Astrocyte of the hippocampus (primary cell): ENCODE measurements at regions not wholly inside any gene's neighbourhood (a gene's known extent, or its start where the extent isn't known, plus 50 kb on each side); places are given as distances from the start of the nearest gene placed in this dataset.
A peak's percentile ranks its signal among the peaks of the same experiment; 100 is the strongest.
"Not testable (repeated sequence)": the region's sequence is repeated elsewhere in the genome, so short reads cannot be mapped to it uniquely, and the experiment has no call there.

Experiments
- DNase-seq: peaks from one replicate; pipeline ENCODE4 v3.0.0; 2011; ENCODE audit warnings: low read depth, low spot score

DNA sequence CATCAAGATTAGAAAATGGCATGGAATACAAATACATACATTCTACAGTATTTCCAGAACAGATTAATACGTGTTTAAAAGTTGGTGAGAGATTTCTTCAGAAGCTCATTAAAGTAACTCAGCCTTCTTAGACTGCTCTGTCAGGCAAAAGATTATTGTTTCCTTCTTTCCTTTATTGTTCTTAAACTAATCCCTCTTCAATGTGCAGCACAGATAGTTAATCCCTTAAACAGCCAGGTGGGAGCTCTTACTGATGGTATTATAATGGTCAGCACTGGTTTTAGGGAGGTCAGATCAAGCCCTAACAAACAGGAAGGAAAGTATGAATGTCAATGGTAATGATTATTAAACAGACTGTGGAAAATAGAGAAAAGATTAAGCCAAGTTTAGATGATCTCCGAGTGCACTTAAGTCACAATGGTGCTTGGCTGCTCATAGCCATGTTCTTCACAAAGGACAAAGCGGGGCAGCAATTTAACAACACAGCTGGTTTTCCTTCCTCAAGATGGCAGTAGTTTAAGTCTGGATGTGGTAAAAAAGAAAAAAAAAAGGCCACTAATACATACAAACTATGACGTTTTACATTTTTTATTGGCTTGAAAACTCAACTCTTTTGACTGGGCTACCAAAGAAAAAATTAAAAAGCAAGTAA lies 992.6 kb downstream of the PCDH9 start:
- DNase-seq = no peak

DNA sequence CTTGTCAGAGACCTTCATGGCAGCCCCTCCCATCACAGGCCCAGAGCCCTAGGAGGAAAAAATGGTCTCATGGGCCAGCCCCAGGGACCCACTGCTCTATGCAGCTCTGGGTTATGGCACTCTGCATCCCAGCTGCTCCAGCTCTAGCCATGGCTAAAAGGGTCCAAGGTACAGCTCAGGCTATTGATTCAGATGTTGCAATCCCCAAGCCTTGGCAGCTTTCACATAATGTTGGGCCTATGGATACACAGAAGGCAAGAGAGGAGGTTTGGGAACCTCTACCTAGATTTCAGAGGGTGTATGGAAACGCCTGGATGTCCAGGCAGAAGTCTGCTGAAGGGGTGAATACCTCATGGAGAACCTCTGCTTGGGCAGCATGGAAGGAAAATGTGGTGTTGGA lies 996.0 kb downstream of the PCDH9 start:
- DNase-seq = no peak

DNA sequence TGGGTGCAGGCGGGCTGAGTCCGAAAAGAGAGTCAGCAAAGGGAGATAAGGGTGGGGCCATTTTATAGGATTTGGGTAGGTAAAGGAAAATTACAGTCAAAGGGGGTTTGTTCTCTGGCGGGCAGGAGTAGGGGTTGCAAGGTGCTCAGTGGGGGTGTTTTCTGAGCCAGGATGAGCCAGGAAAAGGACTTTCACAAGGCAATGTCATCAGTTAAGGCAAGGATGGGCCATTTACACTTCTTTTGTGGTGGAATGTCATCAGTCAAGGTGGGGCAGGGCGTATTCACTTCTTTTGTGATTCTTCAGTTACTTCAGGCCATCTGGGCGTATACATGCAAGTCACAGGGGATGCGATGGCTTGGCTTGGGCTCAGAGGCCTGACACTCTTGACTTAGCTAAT lies 998.2 kb downstream of the PCDH9 start:
- not testable (repeated sequence) for DNase-seq

DNA sequence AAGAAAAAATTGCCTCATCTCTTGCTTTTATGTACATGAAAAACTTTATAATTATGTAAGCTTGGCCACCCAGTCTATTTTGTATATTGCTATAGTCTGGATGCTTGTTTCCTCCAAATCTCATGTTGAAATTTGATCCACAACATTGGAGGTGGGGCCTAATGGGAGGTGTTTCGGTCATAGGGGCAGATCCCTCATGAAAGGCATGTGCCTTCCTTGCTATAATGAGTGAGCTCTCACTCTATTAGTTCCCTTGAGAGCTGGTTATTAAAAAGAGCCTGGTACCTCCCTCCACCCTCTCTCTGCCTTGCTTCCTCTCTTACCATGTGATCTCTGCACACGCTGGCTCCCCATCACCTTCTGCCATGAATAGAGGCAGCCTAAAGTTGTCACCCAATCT lies 1005.1 kb downstream of the PCDH9 start:
- DNase-seq = no peak

DNA sequence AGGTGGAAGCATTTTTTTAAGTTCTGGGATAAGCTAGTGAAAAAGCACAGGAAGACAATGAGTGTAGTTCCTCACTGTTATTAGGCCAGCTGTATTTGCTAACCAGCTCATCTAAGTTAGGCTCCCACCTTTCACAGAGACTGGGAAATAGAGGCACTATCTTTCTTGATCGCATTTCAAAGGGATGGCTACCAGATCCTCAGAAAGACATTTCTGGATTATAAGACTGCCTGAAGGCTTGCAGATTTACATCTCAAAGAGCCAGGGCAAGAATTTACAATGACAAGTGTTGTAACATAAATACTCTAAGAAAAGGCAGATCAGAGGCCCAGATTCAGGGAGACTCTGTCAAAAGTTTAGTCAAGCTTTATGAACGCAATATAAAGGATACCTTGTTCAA lies 1005.5 kb downstream of the PCDH9 start:
- no peak for DNase-seq

DNA sequence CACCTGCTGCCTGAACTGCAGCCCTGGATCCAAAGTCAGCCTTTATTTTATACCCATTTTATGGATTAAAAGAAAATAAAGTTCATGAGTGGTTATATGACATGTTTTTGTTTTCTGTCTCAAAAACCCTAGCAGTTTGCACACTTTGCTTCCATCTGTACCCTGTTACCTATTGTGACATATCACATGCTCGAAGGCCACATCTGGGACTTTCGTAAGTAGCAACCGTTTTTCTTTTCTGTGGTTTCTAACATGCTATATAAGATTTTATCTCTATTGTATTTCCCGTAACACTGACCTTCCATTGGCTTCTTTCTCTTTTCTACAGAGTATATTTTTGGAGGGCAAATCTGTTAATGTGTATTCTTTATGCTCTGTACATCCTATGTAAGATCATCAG lies 1007.2 kb downstream of the PCDH9 start:
- no peak for DNase-seq

DNA sequence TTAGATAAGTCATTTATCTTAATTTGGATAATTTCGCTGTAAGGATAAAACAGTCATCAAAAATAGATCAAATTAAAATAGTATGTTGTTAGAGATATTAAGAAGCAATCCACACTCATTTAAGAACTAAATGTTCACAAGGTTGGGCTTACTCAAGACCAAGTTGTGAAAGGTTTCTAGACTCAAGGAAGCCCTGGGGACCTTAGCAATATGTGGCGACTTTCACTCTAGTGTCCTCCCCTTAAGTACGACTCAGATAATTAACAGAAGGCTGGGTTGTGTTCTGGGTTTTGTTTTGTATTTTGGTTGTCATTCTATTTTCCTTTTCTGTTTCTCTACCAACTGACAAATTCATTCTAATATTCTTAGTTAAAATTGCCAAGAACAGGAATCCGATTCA lies 1008.0 kb downstream of the PCDH9 start:
- no peak for DNase-seq

DNA sequence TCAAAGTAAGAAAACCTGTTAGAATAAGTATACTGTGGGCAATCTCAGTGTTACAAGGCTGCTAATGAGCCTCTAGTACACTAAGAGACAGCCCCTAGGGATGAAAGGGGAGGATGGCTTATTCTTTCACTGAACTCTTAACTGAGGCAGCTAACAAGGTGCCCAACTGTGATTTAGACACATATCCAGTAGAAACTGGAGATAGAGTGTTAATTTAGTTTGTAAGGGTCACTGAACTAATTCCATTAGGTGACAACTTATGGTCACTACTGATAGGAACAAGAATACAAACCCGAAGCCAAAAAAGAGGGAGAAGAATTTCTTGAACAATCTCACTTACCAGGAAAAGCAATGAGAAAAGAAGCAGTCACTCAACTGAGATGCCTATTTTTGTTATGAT lies 1010.6 kb downstream of the PCDH9 start:
- no peak for DNase-seq

DNA sequence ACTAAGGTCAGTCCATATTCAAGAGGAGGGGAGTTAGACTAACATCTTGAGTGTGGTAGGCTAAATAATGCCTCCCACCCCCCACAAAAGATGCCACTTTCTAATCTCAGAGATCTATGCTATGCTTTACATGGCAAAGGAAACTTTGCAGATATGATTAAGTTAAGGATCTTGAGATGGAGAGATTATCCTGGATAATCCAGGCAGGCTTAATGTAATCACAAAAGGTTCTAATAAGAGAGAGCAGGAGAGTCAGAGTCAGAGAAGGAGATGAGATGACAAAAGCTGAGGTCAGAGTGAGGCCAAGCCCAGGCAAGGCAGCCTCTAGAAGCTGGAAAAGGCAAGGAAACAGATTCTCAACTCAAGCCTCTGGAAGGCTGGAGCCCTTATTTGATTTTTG lies 1011.6 kb downstream of the PCDH9 start:
- no peak for DNase-seq

DNA sequence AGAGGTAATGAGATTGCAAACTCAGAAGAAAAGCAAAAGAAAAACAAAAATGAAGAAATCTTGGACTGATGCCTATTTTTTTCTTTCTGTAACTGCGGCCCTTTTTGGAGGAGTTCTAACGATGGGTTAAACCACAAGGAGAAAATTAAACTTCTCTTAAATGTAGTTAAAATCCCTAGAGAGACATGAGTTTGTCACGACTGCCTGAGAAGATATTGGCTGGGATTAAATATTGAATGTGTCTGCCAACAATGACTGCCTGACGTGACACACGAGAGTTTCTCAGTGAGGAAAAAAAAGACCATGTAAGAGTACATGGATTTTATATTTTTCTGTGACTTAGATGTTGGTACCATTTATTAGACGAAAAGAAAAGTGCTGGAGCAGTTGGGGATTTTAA lies 1013.4 kb downstream of the PCDH9 start:
- no peak for DNase-seq

DNA sequence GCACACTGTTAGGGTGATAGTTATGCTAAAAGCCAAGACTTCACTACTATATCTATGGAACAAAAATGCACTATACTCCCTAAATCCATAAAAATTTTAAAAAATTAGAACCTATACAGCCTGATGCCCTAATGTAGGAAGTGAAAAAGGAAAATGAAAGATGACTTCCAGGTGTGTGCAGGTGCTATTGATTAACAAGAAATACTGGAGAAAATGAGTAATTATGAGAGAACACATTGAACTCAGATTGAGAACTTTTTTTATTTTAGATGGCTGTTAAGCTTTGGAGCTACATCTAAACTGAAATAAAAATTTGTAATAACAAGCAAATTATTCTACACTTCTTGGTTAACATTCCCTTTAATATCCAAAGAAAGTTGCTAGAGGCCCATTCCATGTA lies 1015.7 kb downstream of the PCDH9 start:
- DNase-seq = no peak

DNA sequence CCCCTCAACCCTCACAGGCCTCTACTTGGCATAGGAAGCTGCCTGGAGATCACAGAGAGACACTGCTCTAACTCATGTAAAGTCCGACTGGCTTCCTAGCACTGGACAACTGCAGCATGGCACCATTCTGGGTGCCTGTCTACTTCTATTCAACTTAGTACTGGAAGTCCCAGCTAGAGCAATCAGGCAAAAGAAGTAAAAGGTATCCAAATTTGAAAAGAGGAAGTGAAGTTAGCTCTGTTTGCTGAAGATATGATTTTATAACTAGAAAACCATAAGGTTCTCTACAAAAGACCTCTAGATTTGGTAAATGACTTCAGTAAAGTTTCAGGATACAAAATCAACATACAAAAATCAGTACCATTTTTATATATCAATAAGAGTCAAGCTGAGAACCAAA lies 1017.6 kb downstream of the PCDH9 start:
- no peak for DNase-seq

DNA sequence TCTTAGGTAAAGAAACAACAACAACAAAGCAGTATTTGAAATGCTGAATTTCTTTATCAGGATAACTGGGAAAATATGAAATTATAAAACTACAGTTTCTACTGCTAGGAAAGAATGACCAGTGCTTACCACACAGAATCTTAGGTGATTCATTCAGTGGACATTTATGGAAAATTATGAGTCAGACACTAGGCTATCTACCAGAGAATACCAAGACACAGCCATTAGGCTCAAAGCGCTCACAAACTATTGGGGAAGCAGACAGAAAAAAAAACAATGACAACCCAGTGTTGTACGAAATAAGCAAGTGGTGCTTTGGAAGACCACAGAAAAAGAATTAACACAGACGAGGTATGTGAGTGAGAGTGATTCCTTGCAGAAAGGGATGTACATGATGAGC lies 1019.5 kb downstream of the PCDH9 start:
- DNase-seq = peak; percentile 88

DNA sequence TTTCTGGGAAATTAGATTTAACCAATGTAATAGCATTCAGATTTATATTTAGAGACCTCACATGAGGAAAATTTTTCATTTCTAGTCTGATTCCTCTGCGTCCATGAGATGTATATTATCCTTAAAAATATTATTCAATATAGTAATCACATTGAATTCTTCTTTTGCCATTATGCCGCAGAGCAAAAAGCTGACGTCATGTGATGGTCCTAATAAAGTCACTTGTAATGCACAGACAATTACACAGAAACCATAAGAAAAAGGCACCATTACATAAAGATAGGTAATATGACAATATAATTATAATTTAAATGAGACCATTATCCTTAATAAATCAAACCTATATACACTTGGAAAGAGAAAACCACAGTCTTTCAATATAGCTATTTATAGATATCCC lies 1021.5 kb downstream of the PCDH9 start:
- no peak for DNase-seq

DNA sequence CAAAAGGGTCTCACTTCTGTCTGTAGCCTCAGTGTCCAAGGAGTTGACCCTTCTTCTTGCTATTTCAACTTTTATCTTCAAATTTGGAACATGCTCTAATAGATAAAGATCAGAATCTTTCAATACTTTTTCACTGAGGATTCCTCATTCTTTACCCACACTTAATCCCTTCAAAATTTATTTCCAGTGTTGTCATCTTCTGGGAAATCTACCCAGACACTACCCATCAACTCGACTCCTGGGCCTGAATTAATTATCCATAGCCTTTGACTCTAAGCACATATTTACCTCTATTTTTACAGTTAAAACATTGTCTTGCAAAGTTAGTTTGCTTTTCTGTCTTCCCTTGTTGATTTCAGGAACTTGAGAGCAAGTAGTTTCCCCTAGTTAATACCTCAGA lies 1022.5 kb downstream of the PCDH9 start:
- no peak for DNase-seq

DNA sequence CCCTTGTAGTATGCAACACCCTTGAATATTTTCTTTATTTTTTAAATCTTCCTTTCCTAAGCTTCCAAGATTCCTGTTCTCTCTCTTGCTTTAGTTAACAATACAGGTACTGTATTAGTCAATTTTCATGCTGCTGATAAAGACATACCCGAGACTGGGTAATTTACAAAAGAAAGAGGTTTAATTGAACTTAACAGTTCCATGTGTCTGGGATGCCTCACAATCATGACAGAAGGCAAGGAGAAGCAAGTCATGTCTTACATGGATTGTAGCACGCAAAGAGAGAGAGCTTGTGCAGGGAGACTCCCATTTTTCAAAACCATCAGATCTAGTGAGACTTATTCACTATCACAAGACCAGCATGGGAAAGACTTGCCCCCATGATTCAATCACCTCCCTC lies 1024.3 kb downstream of the PCDH9 start:
- no peak for DNase-seq

DNA sequence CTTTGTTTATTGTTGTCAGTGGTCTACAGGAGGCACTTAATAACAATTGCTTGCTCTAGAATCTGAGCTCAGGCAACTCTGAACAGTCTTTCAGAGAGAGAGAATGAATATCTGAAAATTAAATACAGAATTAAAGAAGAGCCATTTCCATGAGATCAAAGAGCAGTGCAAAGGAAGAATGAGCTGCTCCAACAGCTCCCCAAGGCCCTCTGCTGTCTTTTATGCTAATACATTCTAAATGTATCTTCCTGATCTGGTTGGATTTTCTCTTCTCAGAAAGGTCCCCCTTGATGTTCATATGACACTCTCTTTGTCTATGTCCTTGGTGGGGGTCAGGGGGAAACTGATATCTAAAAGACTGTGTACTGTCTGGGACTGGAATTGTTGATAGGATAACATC lies 1029.6 kb downstream of the PCDH9 start:
- DNase-seq = no peak

DNA sequence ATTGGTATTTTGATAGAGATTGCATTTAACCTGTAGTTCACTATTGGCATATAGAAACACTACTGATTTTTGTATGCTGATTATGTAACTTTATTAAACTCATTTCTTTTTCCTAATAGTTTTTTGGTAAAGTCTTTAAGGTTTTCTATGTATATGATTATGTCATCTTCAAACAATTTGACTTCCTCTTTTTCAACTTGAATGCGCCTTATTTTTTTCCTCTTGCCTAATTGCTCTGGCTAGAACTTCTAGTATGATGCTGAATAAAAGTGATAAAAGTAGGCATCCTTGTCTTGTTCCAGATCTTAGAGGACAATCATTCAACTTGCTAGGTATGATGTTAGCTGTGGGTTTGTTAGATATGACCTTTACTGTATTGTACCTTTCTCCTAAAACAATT lies 1034.9 kb downstream of the PCDH9 start:
- DNase-seq = no peak

DNA sequence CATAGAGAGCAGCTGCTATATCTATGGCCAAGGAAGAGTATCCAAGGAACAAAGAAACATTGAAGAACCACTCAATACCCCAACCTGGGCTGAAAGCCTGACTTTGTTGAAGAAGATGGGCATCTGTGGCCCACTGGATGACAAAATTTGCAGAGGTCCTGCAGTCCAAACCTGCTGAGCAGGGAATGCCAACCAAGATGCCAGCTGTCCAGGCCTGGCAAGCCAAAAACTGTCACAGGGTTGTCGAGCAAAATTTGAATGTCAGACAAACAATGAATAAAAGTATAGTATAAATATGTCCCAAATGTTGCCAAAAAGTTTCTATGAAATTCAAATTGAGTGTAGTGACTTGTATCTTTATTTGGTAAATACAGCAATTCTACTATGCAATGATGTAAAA lies 1040.2 kb downstream of the PCDH9 start:
- DNase-seq = no peak

DNA sequence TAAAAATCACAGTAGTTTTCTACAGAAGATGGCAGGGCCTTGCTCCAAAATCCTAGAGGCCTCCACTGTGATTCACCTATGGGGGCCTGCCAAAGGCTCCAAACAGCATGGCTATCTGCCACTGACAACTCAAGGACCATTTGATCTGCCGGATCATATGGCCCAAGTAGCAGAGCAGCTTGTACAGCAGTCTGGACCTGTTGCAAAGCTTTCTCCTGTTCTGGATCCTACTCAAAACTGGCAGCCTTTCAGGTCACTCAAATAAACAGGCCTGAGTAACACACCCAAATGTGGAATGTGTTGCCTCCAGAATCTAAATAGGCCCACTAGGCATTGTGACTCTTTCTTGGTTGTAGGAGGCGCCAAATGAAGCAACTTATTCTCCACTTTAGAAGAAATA lies 1049.3 kb downstream of the PCDH9 start:
- peak; percentile 2 for DNase-seq

DNA sequence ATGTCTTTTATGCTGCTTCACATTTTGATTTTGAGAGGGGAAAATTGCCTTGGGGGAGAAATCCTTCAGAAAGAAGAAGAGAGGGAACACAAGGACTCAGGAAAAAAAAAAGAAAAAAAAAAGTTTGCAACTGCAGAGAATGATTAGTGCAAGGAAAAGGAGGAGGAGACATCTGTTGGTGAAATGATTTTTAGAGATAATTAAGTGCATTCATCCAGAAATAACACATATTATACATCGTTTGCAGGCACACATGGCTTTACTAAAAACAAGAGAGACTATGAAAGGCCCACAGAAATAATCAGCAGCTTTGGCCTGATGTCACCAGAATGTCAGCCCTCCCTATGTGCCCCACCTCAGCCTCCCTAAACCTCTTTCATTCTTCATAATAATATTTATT lies 1058.2 kb downstream of the PCDH9 start:
- no peak for DNase-seq

DNA sequence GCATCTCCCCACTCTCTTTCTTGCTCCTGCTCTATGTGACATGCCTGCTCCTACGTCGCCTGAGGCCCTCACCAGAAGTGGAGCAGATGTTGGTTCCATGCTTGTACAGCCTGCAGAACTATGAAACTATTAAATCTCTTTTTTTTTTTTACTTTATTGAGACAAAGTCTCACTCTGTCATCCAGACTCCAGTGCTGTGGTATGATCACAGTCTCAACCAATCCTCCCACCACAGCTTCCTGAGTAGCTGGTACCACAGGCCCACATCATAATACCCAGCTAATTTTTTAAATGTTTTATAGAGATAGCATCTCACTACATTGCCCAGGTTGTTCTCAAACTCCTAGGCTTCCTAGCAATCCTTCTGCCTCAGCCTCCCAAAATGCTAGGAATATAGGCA lies 1067.7 kb downstream of the PCDH9 start:
- no peak for DNase-seq

DNA sequence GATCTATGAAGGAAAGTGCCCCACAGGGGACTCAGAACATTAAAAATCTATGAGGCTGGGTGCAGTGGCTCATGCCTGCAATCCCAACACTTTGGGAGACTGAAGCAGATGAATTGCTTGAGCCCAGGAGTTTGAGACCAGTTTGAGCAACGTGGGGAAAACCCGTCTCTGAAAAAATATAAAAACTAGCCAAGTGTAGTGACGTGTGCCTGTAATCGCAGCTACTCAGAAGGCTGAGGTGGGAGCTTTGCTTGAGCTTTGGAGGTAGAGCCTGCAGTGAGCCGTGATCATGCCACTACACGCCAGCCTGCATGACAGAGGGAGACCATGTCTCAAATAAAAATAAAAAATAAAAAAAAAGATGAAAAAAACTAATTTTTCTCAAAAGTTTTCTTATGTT lies 1070.6 kb downstream of the PCDH9 start:
- no peak for DNase-seq

DNA sequence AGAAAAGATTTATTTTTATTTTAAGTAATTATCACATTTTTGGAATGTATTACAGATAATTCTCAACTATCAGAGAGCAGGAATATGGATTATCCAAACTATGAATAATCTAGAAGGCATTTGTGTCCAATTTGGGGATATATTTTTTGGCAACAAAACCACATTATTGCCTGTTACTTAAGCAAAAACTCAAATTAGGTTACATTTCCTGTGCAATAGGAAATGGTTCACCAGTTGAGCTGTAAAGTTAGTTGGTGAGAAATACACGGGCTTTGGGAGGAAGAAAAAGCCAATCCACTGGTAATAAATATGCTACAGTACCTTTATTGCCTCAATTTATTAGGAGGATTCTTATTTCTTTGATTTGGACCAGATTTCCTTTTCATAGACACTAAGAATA lies 1075.2 kb downstream of the PCDH9 start:
- no peak for DNase-seq
